BLaER1 treated with 17β-estradiol and CSF1 and Interleukin-3, amounts not matched to agents 10 nM and 100 nM (cell line): ENCODE measurements at regions not wholly inside any gene's neighbourhood (a gene's known extent, or its start where the extent isn't known, plus 50 kb on each side); places are given as distances from the start of the nearest gene placed in this dataset.

Experiments used
- H3K27ac ChIP-seq, 11 experiments: shearing (Covaris generic); formaldehyde crosslinking; 2 replicates each; pipeline ENCODE4 v1.8.1; 2022
- H3K27me3 ChIP-seq, 11 experiments: shearing (Covaris generic); formaldehyde crosslinking; 2 replicates each; pipeline ENCODE4 v1.8.1; 2022
- H3K36me3 ChIP-seq, 11 experiments: shearing (Covaris generic); formaldehyde crosslinking; 2 replicates each; pipeline ENCODE4 v1.8.1; 2022
- H3K4me1 ChIP-seq, 10 experiments: shearing (Covaris generic); formaldehyde crosslinking; 2 replicates each; pipeline ENCODE4 v1.8.1; 2022
- H3K4me2 ChIP-seq, 11 experiments: shearing (Covaris generic); formaldehyde crosslinking; 2 replicates each; pipeline ENCODE4 v1.8.1; 2022
- H3K4me3 ChIP-seq, 10 experiments: shearing (Covaris generic); formaldehyde crosslinking; 2 replicates each; pipeline ENCODE4 v1.8.1; 2022
- H3K9ac ChIP-seq, 11 experiments: shearing (Covaris generic); formaldehyde crosslinking; 2 replicates each; pipeline ENCODE4 v1.8.1; 2022
- H3K9me3 ChIP-seq, 11 experiments: shearing (Covaris generic); formaldehyde crosslinking; replicated peaks in 1 of 11; 2 replicates each; pipeline ENCODE4 v1.8.1; 2022
- H4K20me1 ChIP-seq, 11 experiments: shearing (Covaris generic); formaldehyde crosslinking; 2 replicates each; pipeline ENCODE4 v1.8.1; 2022
- Cebpa-rat ChIP-seq, 11 experiments: shearing (Covaris generic); IDR thresholded peaks; 2 replicates each; pipeline ENCODE4 v1.8.1; 2022

- H3K36me3 ChIP-seq, result no peaks in the 10 kb centered on the region
- no peaks in the 10 kb centered on the region for H3K27me3 ChIP-seq
- H3K4me3 ChIP-seq, result no peak overlapping the region
- no peak for TF ChIP-seq Cebpa-rat (IDR thresholded peaks at IDR 0.05)
- H3K9me3 ChIP-seq, result peaks cover 0 to 5% (median 3%) of the 10 kb centered on the region in 11 experiments; a peak in 9 of 22 replicates
- H3K9ac ChIP-seq, result no peak overlapping the region
- H3K27ac ChIP-seq, result no peak overlapping the region
- no peak overlapping the region for H3K4me2 ChIP-seq
- H3K4me1 ChIP-seq, result peaks cover 31 to 58% (median 45%) of the 10 kb centered on the region in 10 experiments
- no peaks in the 10 kb centered on the region for H4K20me1 ChIP-seq
Observed at GRCh38 chr3:184648636-184649035, 63.2 kb downstream of the MAGEF1 start.

GRCh38 chr3:184647405-184647936 lies 64.4 kb downstream of the MAGEF1 start:
- no peak overlapping the region; a peak in 1 of 22 replicates for H3K9ac ChIP-seq
- no peaks in the 10 kb centered on the region for H3K36me3 ChIP-seq
- H3K4me2 ChIP-seq, result peak overlapping the region in 7 of 11 experiments; percentile 17 to 43 (median 30); a peak in 13 of 22 replicates
- peaks cover 31 to 64% (median 46%) of the 10 kb centered on the region in 10 experiments for H3K4me1 ChIP-seq
- H4K20me1 ChIP-seq, result no peaks in the 10 kb centered on the region
- H3K4me3 ChIP-seq, result no peak overlapping the region
- no peaks in the 10 kb centered on the region for H3K27me3 ChIP-seq
- no peaks in the 10 kb centered on the region for H3K9me3 ChIP-seq
- no peak overlapping the region for H3K27ac ChIP-seq
- no peak for TF ChIP-seq Cebpa-rat (IDR thresholded peaks at IDR 0.05)

- peak overlapping the region in 1 of 11 experiments; percentile 8; a peak in 1 of 22 replicates for H3K27ac ChIP-seq
- peaks cover 0 to 3% (median 0%) of the 10 kb centered on the region in 11 experiments; a peak in 1 of 22 replicates for H3K9me3 ChIP-seq
- no peaks in the 10 kb centered on the region for H4K20me1 ChIP-seq
- H3K4me3 ChIP-seq, result no peak overlapping the region
- no peaks in the 10 kb centered on the region for H3K27me3 ChIP-seq
- H3K4me2 ChIP-seq, result peak overlapping the region in 10 of 11 experiments; percentile 15 to 67 (median 62); a peak in 18 of 22 replicates
- H3K9ac ChIP-seq, result no peak overlapping the region
- TF ChIP-seq Cebpa-rat (IDR thresholded peaks at IDR 0.05), result no peak
- no peaks in the 10 kb centered on the region for H3K36me3 ChIP-seq
- H3K4me1 ChIP-seq, result peaks cover 14 to 61% (median 39%) of the 10 kb centered on the region in 10 experiments
Observed at GRCh38 chr3:184645336-184645735, 66.5 kb downstream of the MAGEF1 start.

GRCh38 chr3:184643442-184643841 lies 68.4 kb downstream of the MAGEF1 start:
- Histone ChIP-seq H3K4me3 (no peak overlapping the region), H3K9ac (no peak overlapping the region), H4K20me1 (no peaks in the 10 kb centered on the region), H3K36me3 (no peaks in the 10 kb centered on the region), H3K27me3 (no peaks in the 10 kb centered on the region), H3K4me2 (peak overlapping the region in 7 of 11 experiments; percentile 30 to 67 (median 61); a peak in 9 of 22 replicates), H3K4me1 (peaks cover 28 to 80% (median 57%) of the 10 kb centered on the region in 10 experiments), H3K27ac (peak overlapping the region in 3 of 11 experiments; percentile 0 to 39 (median 7); a peak in 3 of 22 replicates), H3K9me3 (peaks cover 0 to 20% (median 2%) of the 10 kb centered on the region in 11 experiments; a peak in 9 of 22 replicates)
- no peak for TF ChIP-seq Cebpa-rat (IDR thresholded peaks at IDR 0.05)

GRCh38 chr3:184642631-184643285 lies 69.1 kb downstream of the MAGEF1 start:
- Histone ChIP-seq H3K36me3 (no peaks in the 10 kb centered on the region), H3K4me1 (peaks cover 34 to 87% (median 63%) of the 10 kb centered on the region in 10 experiments), H3K27me3 (no peaks in the 10 kb centered on the region), H4K20me1 (no peaks in the 10 kb centered on the region), H3K27ac (peak overlapping the region in 3 of 11 experiments; percentile 0 to 39 (median 7); a peak in 2 of 22 replicates), H3K9me3 (peaks cover 0 to 26% (median 7%) of the 10 kb centered on the region in 11 experiments; a peak in 9 of 22 replicates), H3K4me2 (peak overlapping the region in 4 of 11 experiments; percentile 30 to 66 (median 62); a peak in 7 of 22 replicates), H3K9ac (no peak overlapping the region), H3K4me3 (no peak overlapping the region)
- TF ChIP-seq Cebpa-rat (IDR thresholded peaks at IDR 0.05), result no peak

GRCh38 chr3:184641430-184641829 lies 70.4 kb downstream of the MAGEF1 start:
- TF ChIP-seq Cebpa-rat (IDR thresholded peaks at IDR 0.05), result no peak
- Histone ChIP-seq H3K4me3 (no peak overlapping the region), H3K27ac (no peak overlapping the region), H4K20me1 (no peaks in the 10 kb centered on the region), H3K9ac (no peak overlapping the region), H3K27me3 (no peaks in the 10 kb centered on the region), H3K4me1 (peaks cover 48 to 87% (median 67%) of the 10 kb centered on the region in 10 experiments), H3K4me2 (no peak overlapping the region), H3K9me3 (peaks cover 0 to 26% (median 7%) of the 10 kb centered on the region in 11 experiments; a peak in 9 of 22 replicates), H3K36me3 (no peaks in the 10 kb centered on the region)

GRCh38 chr3:184639351-184639750 lies 72.5 kb downstream of the MAGEF1 start:
- no peak for TF ChIP-seq Cebpa-rat (IDR thresholded peaks at IDR 0.05)
- Histone ChIP-seq H3K4me3 (no peak overlapping the region), H3K27ac (peak overlapping the region in 9 of 11 experiments; percentile 75 to 95 (median 87); a peak in 17 of 22 replicates), H3K9me3 (peaks cover 0 to 26% (median 7%) of the 10 kb centered on the region in 11 experiments; a peak in 9 of 22 replicates), H3K9ac (peak overlapping the region in 1 of 11 experiments; percentile 78; a peak in 1 of 22 replicates), H3K27me3 (no peaks in the 10 kb centered on the region), H3K36me3 (no peaks in the 10 kb centered on the region), H4K20me1 (no peaks in the 10 kb centered on the region), H3K4me2 (peak overlapping the region; percentile 70 to 92 (median 81); a peak in 20 of 22 replicates), H3K4me1 (peaks cover 54 to 87% (median 67%) of the 10 kb centered on the region in 10 experiments)

- Histone ChIP-seq H3K27me3 (no peaks in the 10 kb centered on the region), H3K9ac (peak overlapping the region; percentile 5 to 80 (median 71); a peak in 20 of 22 replicates), H3K4me1 (peaks cover 51 to 85% (median 62%) of the 10 kb centered on the region in 10 experiments)
Observed at GRCh38 chr3:184637705-184638104, 74.2 kb downstream of the MAGEF1 start.

More at GRCh38 chr3:184637705-184638104, 74.2 kb downstream of the MAGEF1 start:
- peak overlapping the region in 1 of 10 experiments; percentile 35; a peak in 4 of 20 replicates for H3K4me3 ChIP-seq
- peak overlapping the region; percentile 53 to 95 (median 87); a peak in 21 of 22 replicates for H3K27ac ChIP-seq
- H3K4me2 ChIP-seq, result peak overlapping the region; percentile 70 to 92 (median 81)
- H3K36me3 ChIP-seq, result no peaks in the 10 kb centered on the region
- no peaks in the 10 kb centered on the region for H4K20me1 ChIP-seq
- peak in 9 of 11 experiments; percentile 53 to 94 (median 84); a peak in 14 of 22 replicates for TF ChIP-seq Cebpa-rat (IDR thresholded peaks at IDR 0.05)
- H3K9me3 ChIP-seq, result peaks cover 0 to 26% (median 7%) of the 10 kb centered on the region in 11 experiments; a peak in 9 of 22 replicates
